ENCODE measurements at regions not wholly inside any gene's neighbourhood (a gene's known extent, or its start where the extent isn't known, plus 50 kb on each side); places are given as distances from the start of the nearest gene placed in this dataset.
A peak's percentile ranks its signal among the peaks of the same experiment; 100 is the strongest.

GRCh38 chr12:66860752-66861750 is 182.2 kb upstream of the GRIP1 start:
- TF ChIP-seq SMC3 (conservative IDR thresholded peaks at IDR 0.05; ENCODE audit: insufficient read depth, low read depth, low read length): peak; percentile 64
- peak; percentile 71 for TF ChIP-seq ZNF384 (IDR thresholded peaks at IDR 0.05; ENCODE audit: low read depth, low read length)
- peak; percentile 47 to 69 for TF ChIP-seq RAD21 (CRISPR knock-in tag; conservative IDR thresholded peaks at IDR 0.05 in 1 of 2, IDR thresholded peaks at IDR 0.05 in 1 of 2)
- TF ChIP-seq PHF21A (IDR thresholded peaks at IDR 0.05; ENCODE audit: borderline replicate concordance, low read depth): no peak
- no peak for TF ChIP-seq KLF10 (CRISPR knock-in tag; IDR thresholded peaks at IDR 0.05)
- no peak for TF ChIP-seq KLF16 (IDR thresholded peaks at IDR 0.05)
- TF ChIP-seq, protein P1, sequence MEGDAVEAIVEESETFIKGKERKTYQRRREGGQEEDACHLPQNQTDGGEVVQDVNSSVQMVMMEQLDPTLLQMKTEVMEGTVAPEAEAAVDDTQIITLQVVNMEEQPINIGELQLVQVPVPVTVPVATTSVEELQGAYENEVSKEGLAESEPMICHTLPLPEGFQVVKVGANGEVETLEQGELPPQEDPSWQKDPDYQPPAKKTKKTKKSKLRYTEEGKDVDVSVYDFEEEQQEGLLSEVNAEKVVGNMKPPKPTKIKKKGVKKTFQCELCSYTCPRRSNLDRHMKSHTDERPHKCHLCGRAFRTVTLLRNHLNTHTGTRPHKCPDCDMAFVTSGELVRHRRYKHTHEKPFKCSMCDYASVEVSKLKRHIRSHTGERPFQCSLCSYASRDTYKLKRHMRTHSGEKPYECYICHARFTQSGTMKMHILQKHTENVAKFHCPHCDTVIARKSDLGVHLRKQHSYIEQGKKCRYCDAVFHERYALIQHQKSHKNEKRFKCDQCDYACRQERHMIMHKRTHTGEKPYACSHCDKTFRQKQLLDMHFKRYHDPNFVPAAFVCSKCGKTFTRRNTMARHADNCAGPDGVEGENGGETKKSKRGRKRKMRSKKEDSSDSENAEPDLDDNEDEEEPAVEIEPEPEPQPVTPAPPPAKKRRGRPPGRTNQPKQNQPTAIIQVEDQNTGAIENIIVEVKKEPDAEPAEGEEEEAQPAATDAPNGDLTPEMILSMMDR (IDR thresholded peaks at IDR 0.05 in 2 of 3, conservative IDR thresholded peaks at IDR 0.05 in 1 of 3; ENCODE audit: insufficient read depth in 2 of 3, low read depth in 1 of 3, low read length in 3 of 3): peak; percentile 67 to 83 (median 80)
- TF ChIP-seq REST (IDR thresholded peaks at IDR 0.05; ENCODE audit: borderline replicate concordance): peak; percentile 45; the same call in 1 of the 2 replicates
- TF ChIP-seq REST (CRISPR knock-in tag; IDR thresholded peaks at IDR 0.05; ENCODE audit: low read depth): no peak
- TF ChIP-seq NCOR1 (IDR thresholded peaks at IDR 0.05): no peak
- H3K27me3 ChIP-seq (ENCODE audit: control insufficient read depth in 2 of 2, insufficient read depth in 2 of 2, low read length in 2 of 2): no peaks in the 10 kb centered on the region
- H3K4me2 ChIP-seq (ENCODE audit: insufficient read depth, low read length): no peak overlapping the region
- FAIRE-seq: peak; percentile 89
- H3K36me3 ChIP-seq (ENCODE audit: control insufficient read depth, insufficient read depth, low read length): no peaks in the 10 kb centered on the region
- H3K9ac ChIP-seq (ENCODE audit: insufficient read depth in 1 of 2, low read depth in 2 of 2, low read length in 2 of 2): no peak overlapping the region
- H3K4me1 ChIP-seq (replicated peaks in 1 of 2; ENCODE audit: control insufficient read depth in 2 of 2, insufficient read depth in 2 of 2, low read length in 2 of 2): no peaks in the 10 kb centered on the region
- peak; percentile 51; the same call in 1 of the 3 replicates for ATAC-seq
- no peak overlapping the region for H2AFZ ChIP-seq (ENCODE audit: low read depth, low read length)
- H3K9me1 ChIP-seq (ENCODE audit: control insufficient read depth, insufficient read depth, low read length): no peaks in the 10 kb centered on the region
- no peaks in the 10 kb centered on the region for H4K20me1 ChIP-seq (replicated peaks; ENCODE audit: control insufficient read depth, insufficient read depth, low read length)
- peak; percentile 30 to 57 (median 38) for DNase-seq (ENCODE audit: extremely low read depth in 1 of 4, low spot score in 3 of 4)
- intact Hi-C loops (cut with micrococcal nuclease): loop anchor here (2.0 kb wide), 1 partner anchor 172 kb away; no protein-coding TSS in a partner anchor
- no peaks in the 10 kb centered on the region for H3K9me3 ChIP-seq (replicated peaks; ENCODE audit: control insufficient read depth, insufficient read depth, low read depth, low read length)
- CTCF ChIA-PET (ENCODE audit: low intra/inter-chr PET ratio): no interaction called here
- H3K27ac ChIP-seq (ENCODE audit: extremely low read depth, low read depth, low read length): no peak overlapping the region
- POLR2A ChIA-PET: no interaction called here
- H3K4me3 ChIP-seq: no peak overlapping the region
- in situ Hi-C loops (cut with MboI): no loop called here
- no TSS peak for BruUV-seq (replicated peaks)
- no peaks in the 10 kb centered on the region for H3K79me2 ChIP-seq (ENCODE audit: control insufficient read depth, insufficient read depth, low read length)
- WGBS (ENCODE audit: insufficient coverage, low coverage, missing lambda C conversion rate): 3% methylated on average over 5 of the region's 5 CpGs

Data from K562 (cell line).